ENCODE measurements at regions not wholly inside any gene's neighbourhood (a gene's known extent, or its start where the extent isn't known, plus 50 kb on each side); places are given as distances from the start of the nearest gene placed in this dataset.
"Not testable (repeated sequence)": the region's sequence is repeated elsewhere in the genome, so short reads cannot be mapped to it uniquely, and the experiment has no call there.

- DNase-seq = no peak
Measured at GRCh38 chr5:17367256-17367840, 130.7 kb upstream of the TAF11L2 start.

GRCh38 chr5:17370651-17371050, 127.4 kb upstream of the TAF11L2 start:
- no peak for DNase-seq

- DNase-seq = no peak
Measured at GRCh38 chr5:17373406-17373805, 124.6 kb upstream of the TAF11L2 start.

GRCh38 chr5:17373814-17374556, 124.0 kb upstream of the TAF11L2 start:
- DNase-seq = no peak

GRCh38 chr5:17374973-17375742, 122.9 kb upstream of the TAF11L2 start:
- DNase-seq = no peak

GRCh38 chr5:17375886-17376285, 122.1 kb upstream of the TAF11L2 start:
- not testable (repeated sequence) for DNase-seq

GRCh38 chr5:17378346-17378997, 119.6 kb upstream of the TAF11L2 start:
- no peak for DNase-seq

GRCh38 chr5:17379100-17379951, 118.7 kb upstream of the TAF11L2 start:
- DNase-seq = no peak

- DNase-seq = no peak
Measured at GRCh38 chr5:17381932-17382331, 116.1 kb upstream of the TAF11L2 start.

- no peak for DNase-seq
Measured at GRCh38 chr5:17383526-17383925, 114.5 kb upstream of the TAF11L2 start.

- no peak for DNase-seq
Measured at GRCh38 chr5:17384181-17384580, 113.8 kb upstream of the TAF11L2 start.

- DNase-seq = no peak
Measured at GRCh38 chr5:17388717-17389116, 109.3 kb upstream of the TAF11L2 start.

- DNase-seq = no peak
Measured at GRCh38 chr5:17394086-17394485, 103.9 kb upstream of the TAF11L2 start.

GRCh38 chr5:17395106-17395880, 102.7 kb upstream of the TAF11L2 start:
- DNase-seq = no peak

GRCh38 chr5:17396247-17396646, 101.8 kb upstream of the TAF11L2 start:
- DNase-seq = no peak

- no peak for DNase-seq
Measured at GRCh38 chr5:17398431-17398830, 99.6 kb upstream of the TAF11L2 start.

- DNase-seq = no peak
Measured at GRCh38 chr5:17398866-17399835, 98.9 kb upstream of the TAF11L2 start.

GRCh38 chr5:17399931-17400330, 98.1 kb upstream of the TAF11L2 start:
- DNase-seq = no peak

GRCh38 chr5:17400724-17401469, 97.1 kb upstream of the TAF11L2 start:
- no peak for DNase-seq

Data from KG1 (cell line).